Stimulated activated CD8-positive, alpha-beta memory T cell treated with anti-CD3 and anti-CD28 coated beads, Interleukin-4, amount 100 ng/mL, for 4 hours (primary cell): ENCODE measurements at regions not wholly inside any gene's neighbourhood (a gene's known extent, or its start where the extent isn't known, plus 50 kb on each side); places are given as distances from the start of the nearest gene placed in this dataset.

Experiments used
- DNase-seq, 2 donors: peaks; one replicate each; pipeline ENCODE4 v3.0.0-alpha.2; 2020; ENCODE audit warnings: low read depth in 2 of 2, low spot score in 1 of 2

DNA sequence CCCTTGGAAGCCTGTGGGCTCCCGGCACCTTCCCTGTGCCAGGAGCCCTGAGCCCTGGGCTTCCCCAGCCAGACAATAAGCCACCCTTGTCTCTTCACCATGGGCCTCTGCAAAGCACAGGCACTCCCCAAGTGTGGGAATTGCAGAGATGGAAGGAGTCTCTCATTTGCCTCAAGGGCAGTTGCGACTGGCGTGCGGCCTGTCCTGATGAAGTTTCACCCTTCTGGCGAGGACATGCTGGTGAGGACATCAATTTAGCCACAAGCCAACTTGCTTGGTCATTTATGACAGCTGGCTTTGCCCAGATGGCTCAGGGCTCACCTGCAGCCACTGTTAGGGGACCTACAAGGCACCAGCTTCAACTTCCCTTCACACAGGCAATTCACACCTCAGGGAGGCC lies 180.2 kb downstream of the ANAPC1 start:
- no peak for DNase-seq

DNA sequence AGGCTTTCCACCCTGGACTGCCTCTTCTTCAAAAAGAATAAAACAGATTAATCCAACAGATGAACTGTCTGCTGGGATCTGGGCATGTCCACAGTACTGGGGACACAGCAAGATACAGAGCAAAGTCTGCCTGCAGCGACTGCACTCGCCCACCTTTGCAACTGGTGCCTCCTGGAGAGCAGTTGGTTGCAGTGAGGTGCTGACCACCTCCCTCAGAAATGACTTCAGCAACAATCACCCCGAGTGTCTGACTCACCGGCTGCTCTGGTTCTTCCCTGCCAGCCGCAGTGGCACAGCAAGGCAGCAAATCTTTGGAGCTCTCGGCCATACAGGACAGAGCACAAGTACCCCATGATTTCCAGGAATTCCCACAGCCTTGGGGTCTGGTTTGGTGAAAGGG lies 179.7 kb downstream of the ANAPC1 start:
- no peak for DNase-seq

DNA sequence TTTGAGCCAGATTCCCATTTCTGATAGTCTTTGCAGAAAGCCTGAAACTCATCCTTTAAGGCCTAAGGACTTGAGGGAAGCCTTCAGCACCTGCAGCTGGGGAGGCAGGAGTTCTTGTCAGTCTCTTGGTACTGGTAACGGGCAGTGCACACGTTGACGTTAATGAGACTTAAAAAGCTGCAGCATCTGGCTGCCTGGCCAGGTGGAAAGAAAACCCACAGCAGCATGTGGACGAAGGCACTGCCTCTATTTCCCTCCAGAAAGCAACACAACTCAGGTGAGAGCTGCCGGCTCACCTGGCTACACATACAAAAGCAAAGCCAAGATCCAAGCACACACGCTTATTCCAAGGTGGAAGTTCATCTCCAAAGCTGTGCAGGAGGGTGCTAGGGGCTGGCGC lies 178.8 kb downstream of the ANAPC1 start:
- no peak for DNase-seq

DNA sequence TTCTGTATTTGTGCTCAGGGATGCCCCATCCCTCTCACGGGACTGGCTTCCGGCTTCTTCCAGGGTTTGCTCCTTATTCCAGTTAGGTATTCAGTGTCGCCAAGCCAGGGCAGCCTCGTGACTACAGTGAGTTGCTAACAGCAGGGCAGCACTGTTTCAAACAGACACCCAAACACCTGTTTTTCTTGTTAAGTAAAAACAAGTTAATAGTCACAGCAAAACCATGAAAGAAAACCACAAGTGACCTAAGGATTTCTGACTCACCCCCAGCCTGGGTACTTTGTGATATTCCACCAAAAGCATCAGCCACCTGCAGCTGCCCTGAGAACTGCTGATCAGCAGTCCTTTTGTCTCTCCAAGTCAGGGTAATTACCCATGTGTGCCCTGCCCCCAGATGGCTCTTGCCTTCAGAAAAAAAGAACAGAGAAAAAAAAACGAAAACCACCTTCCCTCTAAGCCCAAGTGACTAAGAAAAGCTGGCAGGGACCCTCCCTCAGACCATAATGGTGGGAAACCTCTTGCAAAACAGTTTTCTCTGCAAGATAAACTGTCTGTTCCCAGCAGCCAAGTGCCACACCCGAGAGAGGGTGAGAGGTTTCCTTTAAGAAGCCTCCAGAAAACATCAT lies 178.2 kb downstream of the ANAPC1 start:
- no peak for DNase-seq

DNA sequence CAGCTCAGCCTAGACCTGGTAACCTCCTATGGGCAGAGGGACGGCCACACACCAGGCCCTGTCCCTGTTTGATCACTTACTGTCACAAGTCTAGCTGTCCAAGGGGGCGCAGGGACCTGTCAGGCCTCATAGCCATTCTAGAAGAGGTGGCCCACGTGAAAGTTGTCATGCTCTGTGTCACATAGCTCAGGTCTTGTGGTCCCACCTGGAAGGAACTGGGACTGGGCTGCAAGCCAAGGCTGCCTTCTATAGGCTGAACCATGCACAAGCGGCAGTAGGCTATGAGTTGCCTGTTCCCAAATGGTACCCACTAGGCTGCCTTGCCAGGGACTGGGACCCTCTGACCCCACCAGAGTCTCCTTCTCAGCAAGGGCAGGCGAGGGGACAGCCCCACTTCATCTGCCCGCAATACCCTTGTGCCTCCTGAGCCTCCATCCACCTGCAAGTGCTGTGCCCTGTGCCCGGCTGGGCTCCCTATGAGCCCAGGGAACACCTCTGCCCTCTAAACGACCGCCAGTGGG lies 177.5 kb downstream of the ANAPC1 start:
- no peak for DNase-seq

DNA sequence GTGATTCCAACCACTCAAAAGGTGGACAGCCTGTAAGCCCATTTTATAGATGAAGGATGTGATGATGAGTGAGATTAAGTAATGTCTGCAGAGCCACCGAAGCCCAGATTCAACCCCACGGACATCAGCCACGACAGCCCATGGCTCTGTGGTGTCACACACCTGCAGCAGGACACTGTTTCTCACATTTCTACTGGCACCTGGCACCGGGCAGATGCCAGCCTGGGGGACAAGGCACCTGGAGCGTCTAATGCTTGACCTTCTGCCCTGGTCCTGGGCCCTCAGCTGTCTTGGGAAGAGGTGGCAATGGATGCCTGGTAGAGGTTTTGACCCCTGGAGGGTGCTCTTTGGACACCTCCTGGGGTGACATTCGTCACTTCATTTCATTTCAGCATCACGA lies 176.3 kb downstream of the ANAPC1 start:
- DNase-seq: no peak

DNA sequence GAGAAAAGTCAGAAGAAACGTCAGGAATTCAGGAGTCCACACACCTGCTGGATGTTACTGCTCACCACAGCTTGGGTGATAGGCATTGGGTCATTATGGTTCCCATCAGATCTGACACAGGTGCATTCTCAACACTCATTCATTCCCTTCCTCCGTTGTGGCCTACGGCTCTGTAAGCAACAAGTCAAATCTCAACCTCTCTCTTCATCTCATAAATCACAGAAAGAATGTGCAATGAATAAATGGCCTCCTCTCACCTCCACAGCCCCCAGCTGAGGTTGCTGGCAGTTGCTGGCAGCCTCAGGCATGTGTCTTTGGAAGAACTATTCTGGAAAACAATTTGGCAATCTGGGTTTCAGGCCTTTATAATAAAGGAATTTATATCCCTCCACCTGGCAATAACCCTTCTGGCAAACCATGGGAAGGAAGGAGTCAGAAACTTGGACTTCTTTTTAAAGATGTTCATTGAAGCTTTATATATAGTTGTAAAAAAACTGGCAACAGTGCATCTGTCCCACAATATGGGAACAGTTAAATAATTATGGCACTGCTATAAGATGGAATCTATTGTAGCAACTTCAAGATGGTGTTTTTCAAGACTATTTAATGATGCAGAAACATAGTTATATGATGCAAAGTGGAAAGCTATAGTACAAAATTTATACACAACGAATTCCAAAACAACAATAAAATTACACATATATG lies 175.4 kb downstream of the ANAPC1 start:
- DNase-seq: no peak

DNA sequence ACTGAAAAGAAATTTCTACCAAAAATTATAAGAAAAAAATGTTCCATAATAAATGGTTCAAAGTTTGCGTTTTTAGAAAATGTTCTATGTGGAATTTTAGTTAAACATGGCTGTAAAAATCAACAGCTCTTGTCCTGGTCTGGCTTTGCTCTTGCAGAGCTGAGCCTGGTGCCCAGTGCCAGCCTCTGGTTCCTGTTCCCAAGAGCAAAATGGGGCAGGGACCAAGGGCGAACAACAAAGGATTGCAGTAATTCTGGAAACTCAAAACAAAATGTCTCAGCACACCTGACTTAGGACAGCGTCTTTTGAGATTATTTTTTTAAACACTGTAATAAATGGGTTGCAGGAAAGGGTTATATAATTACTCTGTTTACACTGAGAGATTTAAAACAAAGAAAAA lies 174.7 kb downstream of the ANAPC1 start:
- DNase-seq: no peak

DNA sequence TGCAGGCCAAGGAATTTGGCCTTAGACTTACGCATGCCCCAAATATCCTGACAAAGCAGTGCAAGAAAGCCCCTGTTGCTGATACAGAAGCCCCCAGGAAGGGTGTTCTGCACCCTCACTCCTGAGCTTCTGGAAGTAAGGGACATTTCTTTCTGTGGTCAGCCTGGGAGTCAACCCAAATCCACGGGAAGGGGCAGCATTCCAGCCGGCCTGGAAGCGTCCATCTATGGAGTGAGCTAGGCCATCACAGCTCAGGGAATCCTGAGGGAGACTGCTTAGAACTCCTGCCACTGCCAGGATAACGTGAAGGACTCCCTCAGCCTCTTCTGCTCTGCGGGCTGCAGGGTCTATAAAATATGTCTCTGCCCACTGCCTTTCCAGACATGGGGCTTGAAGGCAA lies 173.9 kb downstream of the ANAPC1 start:
- DNase-seq: no peak

DNA sequence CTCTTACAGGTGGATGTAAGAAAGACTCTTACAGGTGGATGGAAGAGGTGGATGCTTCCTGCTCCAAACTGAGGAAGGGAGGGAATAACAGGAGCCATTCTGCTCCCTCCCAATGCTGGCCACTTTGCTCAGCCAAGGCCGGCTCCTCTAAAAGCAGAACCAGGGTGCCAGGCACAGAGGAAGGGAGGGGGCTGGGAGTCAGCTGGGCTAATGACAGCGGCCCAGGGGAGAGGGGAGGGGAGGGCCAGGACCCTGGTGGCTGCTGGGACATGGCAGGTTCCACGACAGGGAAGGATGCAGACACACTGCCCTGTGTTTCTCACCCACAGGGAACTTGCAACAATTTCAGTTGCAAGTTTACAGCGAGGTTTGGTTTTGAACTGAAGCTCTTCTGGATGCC lies 173.4 kb downstream of the ANAPC1 start:
- DNase-seq: no peak

DNA sequence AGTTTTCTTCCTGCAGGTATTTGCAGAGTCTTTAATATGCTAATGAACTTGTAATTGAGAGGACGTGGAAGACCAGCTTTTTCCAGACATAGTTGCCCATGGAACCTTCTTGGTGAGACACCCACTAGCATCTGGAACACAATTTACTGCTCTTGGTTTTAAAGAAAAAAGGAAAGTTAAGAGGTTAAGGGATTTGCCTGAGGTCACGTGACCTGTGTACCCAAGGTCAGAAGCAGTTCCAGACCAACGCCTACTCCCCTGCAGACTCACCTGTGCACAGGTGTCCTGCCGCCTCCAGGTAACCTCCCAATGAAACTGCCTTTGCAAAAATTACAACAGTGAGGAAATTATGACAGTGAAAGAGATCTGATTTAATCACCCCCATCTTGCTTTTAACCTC lies 172.7 kb downstream of the ANAPC1 start:
- DNase-seq: no peak

DNA sequence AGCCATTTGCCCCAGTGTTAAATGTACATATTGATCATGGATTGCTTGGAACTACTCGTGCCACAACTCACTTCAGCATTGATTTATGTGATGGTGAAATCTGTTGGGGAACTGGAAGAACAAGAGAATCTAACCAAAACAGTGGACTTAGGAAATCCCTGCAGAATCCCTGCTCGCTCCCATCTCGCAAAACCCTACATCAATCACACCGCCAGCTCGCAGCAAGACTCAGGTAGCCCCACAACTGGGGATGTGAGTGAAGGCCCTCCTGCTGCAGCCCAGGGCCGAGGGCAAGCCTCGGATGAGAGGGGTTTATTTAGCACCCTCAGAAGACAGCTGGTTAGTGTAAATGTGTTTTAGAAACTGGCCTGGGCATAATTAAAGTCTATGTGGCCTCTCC lies 171.6 kb downstream of the ANAPC1 start:
- no peak for DNase-seq

DNA sequence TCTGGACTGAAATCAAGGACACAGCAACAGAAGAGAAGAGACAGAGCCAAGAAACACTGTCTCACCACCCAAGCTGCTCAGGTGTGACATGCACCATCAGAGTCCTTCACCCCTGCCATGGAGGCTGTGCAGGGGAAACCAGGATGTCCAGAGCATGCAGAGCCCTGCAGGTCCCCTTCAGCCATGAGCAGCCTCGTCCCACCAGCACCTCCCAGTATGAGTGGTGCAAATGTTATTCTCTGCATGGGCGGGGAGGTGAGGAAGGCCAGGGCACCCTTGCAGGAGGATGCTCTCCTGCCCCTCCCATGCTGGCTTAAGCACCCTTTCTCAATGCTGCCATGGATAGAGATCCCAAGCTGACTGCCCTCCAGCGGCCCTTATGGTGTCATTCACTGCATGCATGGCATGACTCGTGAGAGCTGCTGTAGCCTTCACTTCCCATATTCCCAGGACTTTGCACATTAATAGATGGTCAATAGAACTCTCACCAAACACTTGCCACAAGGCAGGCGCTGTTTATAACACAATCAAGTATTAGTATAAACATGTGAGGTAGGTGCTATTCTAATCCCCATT lies 171.0 kb downstream of the ANAPC1 start:
- DNase-seq: no peak

DNA sequence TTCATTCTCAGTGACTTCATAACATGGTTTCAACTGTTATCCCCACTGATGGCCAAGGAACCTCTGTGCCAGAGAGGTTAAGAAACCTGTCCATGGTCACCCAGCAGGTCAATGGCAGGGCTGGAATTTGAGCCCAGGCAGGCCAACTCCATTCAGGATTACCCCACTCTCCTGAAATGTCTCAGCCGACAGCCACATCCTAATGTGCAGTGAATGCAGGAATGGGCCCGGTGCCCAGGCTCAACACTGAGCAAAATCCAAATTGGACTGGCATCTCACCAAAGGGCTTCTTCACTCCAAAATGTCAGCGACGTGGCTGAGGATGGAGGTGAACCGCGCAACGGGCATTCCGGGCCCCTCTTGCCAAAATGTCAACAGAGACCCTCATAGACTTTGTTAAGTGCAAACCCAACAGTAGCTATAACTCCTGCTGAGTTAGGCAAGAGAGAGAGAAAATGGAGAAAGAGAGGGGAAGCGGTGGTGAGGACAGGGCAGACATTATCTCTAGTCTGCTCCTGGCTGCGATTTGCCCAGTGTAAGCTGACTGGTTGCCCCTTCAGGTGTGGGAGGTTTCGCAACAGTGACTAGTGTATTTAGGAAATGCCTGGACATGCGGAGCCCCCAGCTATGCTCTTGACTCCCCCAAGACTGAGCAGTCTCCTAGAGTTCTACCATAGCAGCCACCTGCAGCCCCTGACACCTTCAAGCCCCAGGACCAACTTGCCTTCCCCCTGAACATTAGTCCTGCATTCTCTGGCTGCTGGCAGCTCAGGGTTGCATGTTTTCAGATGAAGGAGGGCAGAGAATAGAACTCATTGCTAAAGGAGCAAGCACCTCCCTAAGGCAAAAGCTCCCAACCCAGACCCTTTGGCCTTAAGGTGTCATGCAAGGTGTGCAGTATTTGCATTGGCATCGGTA lies 167.7 kb downstream of the ANAPC1 start:
- DNase-seq: no peak

DNA sequence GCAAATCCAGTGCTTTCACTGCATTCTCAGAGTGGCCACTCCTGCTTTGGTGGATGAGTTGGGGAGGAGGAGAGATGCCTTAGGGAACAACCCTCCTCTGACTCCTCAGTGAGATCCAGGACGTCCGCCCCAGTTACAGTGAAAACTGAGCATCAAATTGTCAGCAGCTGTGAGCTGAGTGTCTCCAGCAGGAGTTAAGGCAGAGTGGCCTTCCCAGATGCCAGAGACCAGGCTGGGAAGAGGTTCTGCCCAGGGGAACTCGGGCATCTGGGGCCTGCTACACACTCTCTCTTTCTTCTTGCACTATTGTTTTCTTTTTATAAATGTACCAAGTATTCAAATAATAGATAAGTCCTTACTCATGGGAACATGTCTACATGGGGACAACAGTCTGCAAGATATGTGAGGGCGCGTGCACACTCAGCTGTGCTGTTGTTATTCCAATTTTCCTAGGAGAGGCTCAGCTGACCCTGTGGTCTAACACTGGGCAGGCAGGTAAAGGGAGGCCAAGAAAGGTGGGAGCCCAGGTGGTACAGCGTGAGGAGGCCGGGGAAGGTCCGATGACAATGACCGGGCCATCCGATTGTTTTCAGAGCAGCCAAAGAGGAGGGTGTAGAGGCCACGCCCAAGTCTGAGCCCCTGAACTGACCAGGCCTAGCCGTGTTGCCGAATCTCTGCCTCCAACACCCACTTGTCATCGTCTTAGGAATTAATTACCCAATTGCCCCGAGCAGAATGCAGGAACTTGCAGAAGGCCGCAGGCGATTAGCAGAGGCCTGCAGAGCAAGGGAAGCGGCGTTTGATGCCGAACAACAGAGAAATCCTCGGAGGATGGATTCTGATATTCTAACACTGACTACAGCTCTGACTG lies 166.9 kb downstream of the ANAPC1 start:
- DNase-seq: no peak
